Left lung (tissue), 4 donors: ENCODE measurements at regions not wholly inside any gene's neighbourhood (a gene's known extent, or its start where the extent isn't known, plus 50 kb on each side); places are given as distances from the start of the nearest gene placed in this dataset.
A peak's percentile ranks its signal among the peaks of the same experiment; 100 is the strongest.
"Not testable (repeated sequence)": the region's sequence is repeated elsewhere in the genome, so short reads cannot be mapped to it uniquely, and the experiment has no call there.

Source experiments
- ATAC-seq: fragments of 200-7000 bp; cut with Tn5 transposase; one replicate; pipeline ENCODE4 v1.9.1; 2020; ENCODE audit warnings: moderate library complexity
- DNase-seq, 4 donors: peaks; one replicate each; pipeline ENCODE4 v3.0.0-alpha.2; 2013 to 2020
- H3K27ac ChIP-seq, 2 donors: fragments of 200-600 bp; sonication (generic) in 1 of 2; one replicate each; pipeline versions ENCODE4 v1.5.0 to v1.8.0; 2020 to 2021
- H3K27me3 ChIP-seq, 2 donors: fragments of 200-600 bp; sonication (generic) in 1 of 2; one replicate each; pipeline versions ENCODE4 v1.5.0 to v1.8.0; 2020 to 2021
- H3K36me3 ChIP-seq, 2 donors: fragments of 200-600 bp; sonication (generic) in 1 of 2; one replicate each; pipeline versions ENCODE4 v1.5.0 to v1.8.0; 2020 to 2021
- H3K4me1 ChIP-seq, 2 donors: fragments of 200-600 bp; one replicate each; pipeline ENCODE4 v1.8.0; 2021
- H3K4me3 ChIP-seq, 2 donors: fragments of 200-600 bp; sonication (generic) in 1 of 2; one replicate each; pipeline versions ENCODE4 v1.5.0 to v1.8.0; 2020 to 2021; ENCODE audit warnings: mild to moderate bottlenecking in 1 of 2
- H3K9me3 ChIP-seq, 2 donors: fragments of 200-600 bp; sonication (generic) in 1 of 2; one replicate each; pipeline versions ENCODE4 v1.5.0 to v1.8.0; 2020 to 2021
- intact Hi-C, 2 donors: fragments of 100-400 bp; cut with DNase I; formaldehyde crosslinking; loops; one replicate each; pipeline versions ENCODE4 v1.11.2 to v1.14.2; 2022
- TF ChIP-seq, protein P1 (sequence below), 2 donors: fragments of 200-600 bp; sonication (generic) in 1 of 2; IDR thresholded peaks; one replicate each; pipeline versions ENCODE4 v1.5.0 to v1.8.0; 2021; ENCODE audit warnings: antibody characterized with exemption in 2 of 2
- donor health status: DM: no; HTN: yes; CAD: no.
- donor health status: DM: no; HTN: no; CAD: no.

GRCh38 chr20:53867741-53868351 lies 202.5 kb downstream of the BCAS1 start:
- ATAC-seq: no peak
- H3K36me3 ChIP-seq: no peaks in the 10 kb centered on the region
- H3K4me3 ChIP-seq: no peak overlapping the region
- peaks cover 15 to 47% of the 10 kb centered on the region in 2 donors for H3K4me1 ChIP-seq
- no peaks in the 10 kb centered on the region for H3K9me3 ChIP-seq
- H3K27ac ChIP-seq: no peak overlapping the region
- no peaks in the 10 kb centered on the region for H3K27me3 ChIP-seq
- DNase-seq: no peak
- intact Hi-C loops: no loop called here
- TF ChIP-seq, protein P1, sequence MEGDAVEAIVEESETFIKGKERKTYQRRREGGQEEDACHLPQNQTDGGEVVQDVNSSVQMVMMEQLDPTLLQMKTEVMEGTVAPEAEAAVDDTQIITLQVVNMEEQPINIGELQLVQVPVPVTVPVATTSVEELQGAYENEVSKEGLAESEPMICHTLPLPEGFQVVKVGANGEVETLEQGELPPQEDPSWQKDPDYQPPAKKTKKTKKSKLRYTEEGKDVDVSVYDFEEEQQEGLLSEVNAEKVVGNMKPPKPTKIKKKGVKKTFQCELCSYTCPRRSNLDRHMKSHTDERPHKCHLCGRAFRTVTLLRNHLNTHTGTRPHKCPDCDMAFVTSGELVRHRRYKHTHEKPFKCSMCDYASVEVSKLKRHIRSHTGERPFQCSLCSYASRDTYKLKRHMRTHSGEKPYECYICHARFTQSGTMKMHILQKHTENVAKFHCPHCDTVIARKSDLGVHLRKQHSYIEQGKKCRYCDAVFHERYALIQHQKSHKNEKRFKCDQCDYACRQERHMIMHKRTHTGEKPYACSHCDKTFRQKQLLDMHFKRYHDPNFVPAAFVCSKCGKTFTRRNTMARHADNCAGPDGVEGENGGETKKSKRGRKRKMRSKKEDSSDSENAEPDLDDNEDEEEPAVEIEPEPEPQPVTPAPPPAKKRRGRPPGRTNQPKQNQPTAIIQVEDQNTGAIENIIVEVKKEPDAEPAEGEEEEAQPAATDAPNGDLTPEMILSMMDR (IDR thresholded peaks at IDR 0.05): no peak

- no peak overlapping the region for H3K4me3 ChIP-seq
- H3K36me3 ChIP-seq: no peaks in the 10 kb centered on the region
- TF ChIP-seq, protein P1 (IDR thresholded peaks at IDR 0.05): no peak
- peaks cover 15 to 43% of the 10 kb centered on the region in 2 donors for H3K4me1 ChIP-seq
- no peaks in the 10 kb centered on the region for H3K9me3 ChIP-seq
- ATAC-seq (peak; percentile 25), DNase-seq (no peak)
- intact Hi-C loops: no loop called here
- H3K27me3 ChIP-seq: no peaks in the 10 kb centered on the region
- H3K27ac ChIP-seq: peak overlapping the region; percentile 76
These were observed 203.3 kb downstream of the BCAS1 start for GRCh38 chr20:53866794-53867740.

GRCh38 chr20:53865901-53866793 lies 204.2 kb downstream of the BCAS1 start:
- H3K9me3 ChIP-seq: no peaks in the 10 kb centered on the region
- peak overlapping the region; percentile 76 for H3K27ac ChIP-seq
- ATAC-seq: peak; percentile 76
- no peaks in the 10 kb centered on the region for H3K36me3 ChIP-seq
- H3K4me1 ChIP-seq: peaks cover 15 to 42% of the 10 kb centered on the region in 2 donors
- intact Hi-C loops: no loop called here
- no peaks in the 10 kb centered on the region for H3K27me3 ChIP-seq
- TF ChIP-seq, protein P1 (IDR thresholded peaks at IDR 0.05): no peak
- no peak overlapping the region for H3K4me3 ChIP-seq
- peak in 3 of 4 donors; percentile 44 to 87 (median 75) for DNase-seq

DNA sequence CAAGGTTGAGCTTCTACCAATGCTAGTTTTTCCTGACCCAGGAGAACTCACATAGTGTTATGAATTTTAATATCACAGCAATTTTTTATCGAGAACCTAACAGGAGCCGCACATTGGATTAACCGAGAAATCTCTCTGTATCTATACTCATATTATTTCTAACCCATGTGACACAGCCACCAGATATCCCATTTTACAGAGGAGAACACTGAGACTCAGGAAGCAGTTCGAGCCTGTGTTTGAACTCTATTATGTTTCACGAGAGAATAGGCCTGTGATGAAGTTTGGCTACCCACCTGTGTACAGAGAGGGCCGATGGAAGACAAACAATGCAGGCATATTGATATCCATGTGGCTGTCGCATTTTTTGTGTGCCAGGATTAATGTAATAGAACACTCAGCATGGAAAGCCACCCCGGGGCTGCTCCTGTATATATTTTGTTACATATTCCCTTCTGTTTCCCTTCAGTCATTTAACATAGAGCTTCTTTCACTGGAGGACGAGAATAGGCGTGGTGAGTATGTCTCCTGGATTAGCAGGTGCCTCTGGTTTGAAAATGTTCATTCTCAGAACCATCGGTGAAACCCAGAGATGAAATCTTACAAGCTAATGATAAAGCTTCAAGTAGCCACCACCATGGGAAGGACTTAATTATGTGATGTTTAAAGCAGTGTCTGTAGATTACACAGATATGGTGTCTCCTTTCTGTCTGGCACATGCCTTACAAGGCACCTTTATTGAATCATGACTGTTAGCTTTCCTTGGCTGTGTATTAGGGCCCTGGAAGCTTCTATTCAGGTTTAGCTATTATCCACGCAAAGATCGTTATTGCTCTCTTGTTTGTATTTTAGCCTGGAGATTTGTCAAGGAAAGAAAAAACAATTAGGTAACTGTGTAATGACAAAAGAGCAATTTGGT lies 205.4 kb downstream of the BCAS1 start:
- intact Hi-C loops, ATAC-seq, H3K27me3 ChIP-seq, DNase-seq, H3K36me3 ChIP-seq, H3K4me3 ChIP-seq, H3K9me3 ChIP-seq: not testable (repeated sequence)
- H3K4me1 ChIP-seq: peaks cover 15 to 41% of the 10 kb centered on the region in 2 donors
- H3K27ac ChIP-seq: peak overlapping the region; percentile 76

DNA sequence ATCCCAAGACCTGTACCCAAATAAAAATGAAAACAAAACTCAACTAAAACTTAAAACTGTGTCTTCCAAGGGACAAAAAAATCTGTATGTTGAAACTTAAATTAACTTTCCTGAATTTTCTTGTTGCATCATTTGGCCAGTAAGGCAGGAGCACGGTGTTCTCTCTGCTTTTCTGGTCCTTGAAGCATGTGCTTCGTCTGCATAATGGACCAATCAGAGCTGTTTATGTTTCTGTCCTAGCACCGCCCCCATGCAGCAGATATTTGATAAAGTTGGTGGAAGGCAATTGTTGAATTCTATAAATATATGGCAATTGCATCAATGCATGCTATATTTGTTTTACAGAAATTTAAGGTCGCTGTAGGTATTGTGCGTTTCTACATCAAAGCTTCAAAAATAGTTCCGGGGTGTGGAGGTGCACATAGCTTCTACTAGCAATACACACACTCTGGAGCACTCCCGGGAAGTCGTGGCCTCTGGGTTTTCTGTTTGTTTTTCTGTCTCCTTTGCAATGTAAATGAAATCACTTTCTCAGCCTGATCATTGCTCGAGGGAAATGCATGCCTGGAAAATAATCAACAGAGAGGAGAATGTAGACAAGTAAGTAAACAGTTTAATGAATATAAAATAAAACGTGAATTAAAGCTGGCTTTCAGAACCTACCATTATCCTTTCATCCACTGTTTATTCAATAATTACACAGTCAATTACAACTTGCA lies 206.3 kb downstream of the BCAS1 start:
- H3K36me3 ChIP-seq, H3K4me3 ChIP-seq, intact Hi-C loops, H3K9me3 ChIP-seq, DNase-seq, H3K27me3 ChIP-seq, H3K27ac ChIP-seq, ATAC-seq: not testable (repeated sequence)
- peaks cover 15 to 32% of the 10 kb centered on the region in 2 donors for H3K4me1 ChIP-seq

- DNase-seq, ATAC-seq, H3K36me3 ChIP-seq, H3K27me3 ChIP-seq, H3K27ac ChIP-seq, H3K9me3 ChIP-seq, H3K4me3 ChIP-seq, intact Hi-C loops: not testable (repeated sequence)
- peaks cover 15 to 31% of the 10 kb centered on the region in 2 donors for H3K4me1 ChIP-seq
These were observed 206.9 kb downstream of the BCAS1 start for GRCh38 chr20:53863535-53863922.

DNA sequence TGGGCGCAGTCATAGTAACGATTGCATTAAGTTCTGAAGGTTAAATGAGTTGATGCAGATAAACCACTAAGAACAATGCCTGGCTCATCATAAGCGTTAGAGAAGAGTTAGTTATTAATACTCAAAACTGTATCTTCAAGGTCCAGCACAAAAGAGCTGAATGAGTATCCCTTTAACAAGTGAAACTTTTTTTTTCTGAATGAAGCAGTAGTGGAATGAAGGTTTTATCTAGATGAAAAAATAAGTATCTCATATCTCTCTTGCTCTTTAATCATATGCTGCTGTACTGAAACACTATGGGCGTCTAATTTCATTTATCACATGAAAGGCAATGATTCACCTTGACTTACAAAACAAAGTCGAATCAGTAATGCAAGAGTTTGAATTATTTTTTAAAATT lies 207.4 kb downstream of the BCAS1 start:
- H3K27me3 ChIP-seq, intact Hi-C loops, ATAC-seq, DNase-seq, H3K36me3 ChIP-seq, H3K9me3 ChIP-seq, H3K4me3 ChIP-seq, H3K27ac ChIP-seq: not testable (repeated sequence)
- peaks cover 15 to 31% of the 10 kb centered on the region in 2 donors for H3K4me1 ChIP-seq

GRCh38 chr20:53862490-53862889 lies 207.9 kb downstream of the BCAS1 start:
- ATAC-seq, H3K27ac ChIP-seq, H3K4me3 ChIP-seq, DNase-seq, H3K36me3 ChIP-seq, H3K9me3 ChIP-seq, H3K27me3 ChIP-seq, intact Hi-C loops: not testable (repeated sequence)
- peaks cover 15 to 27% of the 10 kb centered on the region in 2 donors for H3K4me1 ChIP-seq
